SJCRH30 (cell line): ENCODE measurements at regions not wholly inside any gene's neighbourhood (a gene's known extent, or its start where the extent isn't known, plus 50 kb on each side); places are given as distances from the start of the nearest gene placed in this dataset.
"Not testable (repeated sequence)": the region's sequence is repeated elsewhere in the genome, so short reads cannot be mapped to it uniquely, and the experiment has no call there.

Experiments
- DNase-seq, 2 experiments: peaks; one replicate each; pipeline ENCODE4 v3.0.0-alpha.2; 2015 to 2020
- H3K27ac ChIP-seq: fragments of 250-450 bp; sonication (Bioruptor Pico); 2 replicates; pipeline ENCODE4 v1.5.1; 2020; ENCODE audit warnings: mild to moderate bottlenecking, moderate library complexity
- H3K27me3 ChIP-seq: fragments of 250-450 bp; sonication (Bioruptor Pico); 2 replicates; pipeline ENCODE4 v1.5.1; 2020; ENCODE audit warnings: mild to moderate bottlenecking, moderate library complexity
- H3K36me3 ChIP-seq: fragments of 250-450 bp; sonication (Bioruptor Pico); 2 replicates; pipeline ENCODE4 v1.5.1; 2020; ENCODE audit warnings: mild to moderate bottlenecking, moderate library complexity
- H3K4me1 ChIP-seq: fragments of 250-450 bp; sonication (Bioruptor Pico); 2 replicates; pipeline ENCODE4 v1.5.1; 2020; ENCODE audit warnings: mild to moderate bottlenecking, moderate library complexity
- H3K4me3 ChIP-seq: fragments of 250-450 bp; sonication (Bioruptor Pico); 2 replicates; pipeline ENCODE4 v1.5.1; 2020; ENCODE audit warnings: mild to moderate bottlenecking, moderate library complexity
- H3K9me3 ChIP-seq: fragments of 250-450 bp; sonication (Bioruptor Pico); replicated peaks from 2 replicates; pipeline ENCODE4 v1.5.1; 2020; ENCODE audit warnings: mild to moderate bottlenecking, moderate library complexity

DNA sequence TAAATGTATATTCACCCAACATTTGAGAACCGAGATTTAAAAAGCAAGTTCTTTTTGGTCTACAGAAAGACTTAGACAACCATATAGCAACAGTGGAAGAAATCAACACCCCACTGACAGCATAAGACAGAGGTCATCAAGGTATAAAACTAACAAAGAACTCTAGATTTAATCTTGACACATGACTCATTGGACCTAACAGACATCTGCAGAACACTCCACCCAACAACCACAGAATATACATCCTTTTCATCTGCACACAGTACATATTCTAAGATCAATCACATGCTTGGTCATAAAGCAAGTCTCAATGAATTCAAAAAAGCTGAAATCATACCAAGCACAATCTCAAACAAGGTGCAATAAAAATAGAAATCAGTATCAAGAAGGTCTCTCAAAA is 65.8 kb downstream of the SPIN4 start:
- Histone ChIP-seq H3K27ac (no peak overlapping the region), H3K9me3 (no peaks in the 10 kb centered on the region), H3K4me3 (no peak overlapping the region), H3K4me1 (no peaks in the 10 kb centered on the region), H3K36me3 (no peaks in the 10 kb centered on the region), H3K27me3 (no peaks in the 10 kb centered on the region)
- DNase-seq: no peak

GRCh38 chrX:63284659-63285058 is 66.5 kb downstream of the SPIN4 start:
- Histone ChIP-seq H3K4me3 (no peak overlapping the region), H3K27ac (no peak overlapping the region), H3K27me3 (no peaks in the 10 kb centered on the region), H3K4me1 (no peaks in the 10 kb centered on the region), H3K36me3 (no peaks in the 10 kb centered on the region), H3K9me3 (no peaks in the 10 kb centered on the region)
- DNase-seq: no peak

DNA sequence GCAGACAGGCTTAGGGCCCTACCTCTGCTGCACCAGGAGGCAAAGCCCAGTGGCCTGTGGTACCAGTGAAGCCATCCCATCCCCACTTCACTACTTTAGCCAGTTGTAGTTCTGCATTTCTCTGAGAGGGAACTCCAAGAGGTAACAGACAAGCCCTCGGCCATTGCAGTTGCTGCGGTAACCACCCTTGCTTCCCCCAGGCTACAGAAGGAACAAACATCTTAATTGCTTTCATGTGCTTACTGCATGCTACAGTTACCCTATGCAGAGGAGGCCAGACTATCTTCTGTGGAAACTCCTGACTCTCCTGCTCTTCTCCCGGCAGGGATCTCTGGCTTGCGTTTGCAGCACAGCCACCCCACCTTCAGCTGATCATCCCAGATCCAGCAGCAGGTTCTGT is 67.8 kb downstream of the SPIN4 start:
- H3K9me3 ChIP-seq: no peaks in the 10 kb centered on the region
- no peaks in the 10 kb centered on the region for H3K36me3 ChIP-seq
- no peak for DNase-seq
- H3K27me3 ChIP-seq: no peaks in the 10 kb centered on the region
- no peak overlapping the region for H3K4me3 ChIP-seq
- H3K27ac ChIP-seq: no peak overlapping the region
- no peaks in the 10 kb centered on the region for H3K4me1 ChIP-seq

- no peaks in the 10 kb centered on the region for H3K4me1 ChIP-seq
Measured at GRCh38 chrX:63282828-63283227, 68.3 kb downstream of the SPIN4 start.

GRCh38 chrX:63282077-63282476 is 69.1 kb downstream of the SPIN4 start:
- Histone ChIP-seq H3K27ac (no peak overlapping the region), H3K4me3 (no peak overlapping the region), H3K27me3 (no peaks in the 10 kb centered on the region), H3K9me3 (no peaks in the 10 kb centered on the region), H3K36me3 (no peaks in the 10 kb centered on the region), H3K4me1 (no peaks in the 10 kb centered on the region)
- DNase-seq: no peak

More at GRCh38 chrX:63282828-63283227, 68.3 kb downstream of the SPIN4 start:
- H3K4me3 ChIP-seq: no peak overlapping the region
- H3K27me3 ChIP-seq: no peaks in the 10 kb centered on the region
- no peak overlapping the region for H3K27ac ChIP-seq
- no peaks in the 10 kb centered on the region for H3K9me3 ChIP-seq
- DNase-seq: peak; percentile 6 to 32
- no peaks in the 10 kb centered on the region for H3K36me3 ChIP-seq

DNA sequence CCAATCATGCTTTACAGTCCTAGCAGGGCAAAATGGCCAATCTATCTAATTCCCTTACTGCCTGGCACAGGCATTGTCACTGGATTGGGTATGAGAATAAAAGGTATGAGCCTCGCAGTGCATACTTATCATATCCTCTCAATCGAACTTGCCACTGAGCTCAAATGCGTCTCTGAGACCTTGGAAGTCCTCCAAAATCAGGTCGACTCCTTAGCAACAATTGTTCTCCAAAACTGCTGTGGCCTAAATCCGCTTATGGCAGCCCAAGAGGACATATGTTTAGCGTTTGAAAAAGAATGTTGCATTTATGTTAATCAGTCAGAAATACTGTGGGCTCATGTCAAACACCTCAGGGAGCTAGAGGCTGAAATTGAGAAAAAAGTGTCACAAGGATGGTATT is 69.7 kb downstream of the SPIN4 start:
- no peaks in the 10 kb centered on the region for H3K36me3 ChIP-seq
- H3K27me3 ChIP-seq: no peaks in the 10 kb centered on the region
- H3K9me3 ChIP-seq: no peaks in the 10 kb centered on the region
- DNase-seq: no peak
- H3K27ac ChIP-seq: no peak overlapping the region
- no peaks in the 10 kb centered on the region for H3K4me1 ChIP-seq
- no peak overlapping the region for H3K4me3 ChIP-seq

DNA sequence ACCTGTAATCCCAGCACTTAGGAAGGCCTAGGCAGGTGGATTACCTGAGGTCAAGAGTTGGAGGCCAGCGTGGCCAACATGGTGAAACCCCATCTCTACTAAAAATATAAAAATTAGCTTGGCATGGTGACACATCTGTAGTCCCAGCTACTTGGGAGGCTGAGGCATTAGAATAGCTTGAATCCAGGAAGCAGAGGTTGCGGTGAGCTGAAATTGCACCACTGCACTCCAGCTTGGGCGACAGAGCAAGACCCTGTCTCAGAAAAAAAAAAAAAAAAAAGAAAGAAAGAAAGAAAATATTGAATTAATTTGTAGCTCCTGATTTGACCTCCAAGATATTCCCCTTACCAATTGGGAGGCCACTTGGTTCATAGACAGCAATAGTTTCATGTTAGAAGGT is 73.7 kb downstream of the SPIN4 start:
- not testable (repeated sequence) for H3K36me3 ChIP-seq, H3K4me3 ChIP-seq, DNase-seq, H3K4me1 ChIP-seq, H3K27ac ChIP-seq, H3K9me3 ChIP-seq, H3K27me3 ChIP-seq

GRCh38 chrX:63275127-63275526 is 76.0 kb downstream of the SPIN4 start:
- Histone ChIP-seq H3K36me3 (no peaks in the 10 kb centered on the region), H3K4me3 (no peak overlapping the region), H3K4me1 (no peaks in the 10 kb centered on the region), H3K27me3 (no peaks in the 10 kb centered on the region), H3K27ac (no peak overlapping the region), H3K9me3 (no peaks in the 10 kb centered on the region)
- DNase-seq: peak; percentile 14 to 51

- Histone ChIP-seq H3K27me3 (no peaks in the 10 kb centered on the region), H3K4me3 (no peak overlapping the region), H3K9me3 (no peaks in the 10 kb centered on the region), H3K36me3 (no peaks in the 10 kb centered on the region), H3K4me1 (no peaks in the 10 kb centered on the region), H3K27ac (no peak overlapping the region)
- DNase-seq: no peak
Measured at GRCh38 chrX:63270873-63271272, 80.3 kb downstream of the SPIN4 start.

DNA sequence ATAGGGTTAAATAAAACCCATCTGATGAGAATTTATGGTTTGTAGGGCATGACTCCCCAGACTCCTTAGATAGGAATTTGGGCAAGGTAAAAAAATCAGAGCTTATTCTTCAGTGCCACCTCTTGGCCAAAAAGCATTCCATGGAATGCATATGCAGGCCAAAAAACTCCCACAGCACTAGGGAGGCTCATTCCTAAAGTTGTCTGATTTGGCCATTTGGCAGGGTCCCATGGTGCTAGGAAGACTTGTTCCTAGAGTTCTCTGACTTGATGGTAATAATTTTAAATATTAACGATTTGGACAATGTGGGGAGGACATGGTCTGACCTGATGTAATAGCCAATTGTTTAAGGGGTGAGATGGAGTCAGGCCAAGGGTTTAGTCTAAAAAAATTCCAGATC is 93.0 kb downstream of the SPIN4 start:
- no peak overlapping the region for H3K27ac ChIP-seq
- H3K4me1 ChIP-seq: no peaks in the 10 kb centered on the region

DNA sequence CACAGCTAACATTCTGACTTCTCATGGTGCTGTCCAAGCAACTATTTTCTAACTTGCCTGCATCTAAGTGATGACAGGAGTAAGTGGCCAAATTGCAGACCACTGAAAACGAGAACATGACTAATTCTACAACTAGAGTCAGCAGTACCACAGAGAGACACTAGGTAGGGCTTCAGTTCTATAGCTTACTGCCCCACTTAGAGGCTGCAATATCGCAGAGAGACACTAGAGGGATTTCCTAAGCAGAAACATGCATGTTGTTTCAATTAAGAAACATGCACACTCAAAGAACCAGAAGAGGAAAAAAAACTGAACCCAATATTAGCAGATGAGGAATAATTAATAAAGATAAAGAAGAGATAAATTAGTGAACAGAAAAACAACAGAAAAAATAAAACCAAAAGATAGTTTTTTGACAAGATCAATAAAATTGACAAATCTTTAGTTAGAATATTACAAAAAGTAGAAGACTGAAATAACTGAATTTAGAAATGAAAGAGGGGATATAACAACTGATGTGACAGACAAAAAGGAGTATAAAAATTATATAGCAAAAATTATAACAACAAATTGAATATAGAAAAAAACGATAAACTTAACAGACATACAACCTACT is 100.8 kb downstream of the SPIN4 start:
- no peak overlapping the region for H3K27ac ChIP-seq
- peak; percentile 53 to 83 for DNase-seq
- H3K4me3 ChIP-seq: no peak overlapping the region
- no peaks in the 10 kb centered on the region for H3K27me3 ChIP-seq
- H3K9me3 ChIP-seq: no peaks in the 10 kb centered on the region
- no peaks in the 10 kb centered on the region for H3K36me3 ChIP-seq
- no peaks in the 10 kb centered on the region for H3K4me1 ChIP-seq

More for the DNA sequence above, 93.0 kb downstream of the SPIN4 start:
- Histone ChIP-seq H3K9me3 (no peaks in the 10 kb centered on the region), H3K27me3 (no peaks in the 10 kb centered on the region), H3K36me3 (no peaks in the 10 kb centered on the region), H3K4me3 (no peak overlapping the region)
- no peak for DNase-seq

DNA sequence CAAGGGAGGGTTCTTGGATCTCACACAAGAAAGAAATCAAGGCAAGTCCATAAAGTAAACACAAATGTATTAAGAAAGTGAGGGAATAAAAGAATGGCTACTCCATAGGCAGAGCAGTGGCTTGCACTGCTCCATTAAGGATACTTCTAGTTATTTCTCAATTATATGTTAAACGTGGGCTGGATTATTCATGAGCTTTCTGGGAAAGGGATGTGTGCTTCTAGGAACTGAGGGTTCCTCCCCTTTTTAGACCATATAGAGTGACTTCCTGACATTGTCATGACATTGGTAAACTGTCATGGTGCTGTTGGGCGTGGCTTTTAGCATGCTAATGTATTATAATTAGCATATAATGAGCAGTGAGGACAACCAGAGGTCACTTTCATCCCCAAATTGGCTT is 108.4 kb downstream of the SPIN4 start:
- H3K9me3 ChIP-seq, H3K27me3 ChIP-seq, DNase-seq, H3K4me1 ChIP-seq, H3K36me3 ChIP-seq, H3K27ac ChIP-seq, H3K4me3 ChIP-seq: not testable (repeated sequence)

DNA sequence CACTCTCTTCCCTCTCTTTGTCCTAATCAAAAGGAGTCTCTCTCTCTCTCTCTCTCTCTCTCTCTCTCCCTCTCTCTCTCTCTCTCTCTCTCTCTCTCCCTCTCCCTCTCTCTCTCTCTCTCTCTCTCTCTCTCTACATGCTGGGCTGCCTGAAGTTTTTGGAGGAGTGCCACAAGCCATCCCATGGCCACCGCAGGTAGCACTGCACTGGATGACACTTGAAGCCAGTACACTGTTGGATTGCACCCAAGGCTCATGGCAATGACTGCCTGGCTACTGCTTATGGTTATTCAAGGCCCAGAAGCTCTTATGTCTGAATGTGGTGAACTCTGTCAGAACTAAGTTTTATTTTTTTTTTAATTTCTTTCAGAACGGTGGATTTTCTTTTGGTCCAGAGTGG is 115.2 kb downstream of the SPIN4 start:
- not testable (repeated sequence) for H3K27me3 ChIP-seq, H3K36me3 ChIP-seq, H3K9me3 ChIP-seq, DNase-seq, H3K4me3 ChIP-seq, H3K4me1 ChIP-seq, H3K27ac ChIP-seq

DNA sequence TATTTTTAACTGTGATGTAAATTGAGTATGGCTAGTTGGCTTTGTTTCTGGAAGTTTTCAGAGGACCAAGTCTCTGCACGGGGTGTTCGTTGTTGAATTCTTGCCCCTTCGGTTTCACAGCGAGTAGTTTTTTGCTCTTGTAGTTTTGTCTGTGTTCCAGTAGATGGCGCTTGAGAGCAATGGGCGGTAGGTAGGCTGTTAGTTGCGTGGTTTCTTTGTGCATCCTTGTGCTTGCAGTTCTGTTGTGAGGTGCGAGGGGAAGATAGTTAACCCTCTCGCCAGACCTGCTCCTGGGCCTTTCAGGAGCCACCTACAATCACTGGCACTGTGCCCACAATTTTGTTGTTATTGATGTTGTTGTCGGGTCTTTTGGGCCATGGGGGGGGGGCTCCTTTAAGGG is 118.1 kb downstream of the SPIN4 start:
- not testable (repeated sequence) for H3K4me1 ChIP-seq, H3K27ac ChIP-seq, H3K36me3 ChIP-seq, DNase-seq, H3K9me3 ChIP-seq, H3K4me3 ChIP-seq, H3K27me3 ChIP-seq

- not testable (repeated sequence) for H3K4me1 ChIP-seq, H3K4me3 ChIP-seq, H3K9me3 ChIP-seq, DNase-seq, H3K36me3 ChIP-seq, H3K27me3 ChIP-seq, H3K27ac ChIP-seq
Measured at GRCh38 chrX:63218202-63218601, 132.9 kb downstream of the SPIN4 start.

- not testable (repeated sequence) for H3K36me3 ChIP-seq, H3K4me1 ChIP-seq, H3K27me3 ChIP-seq, H3K9me3 ChIP-seq, H3K27ac ChIP-seq, H3K4me3 ChIP-seq, DNase-seq
Measured at GRCh38 chrX:63217549-63217948, 133.6 kb downstream of the SPIN4 start.
